GM21619 (cell line): ENCODE measurements at regions not wholly inside any gene's neighbourhood (a gene's known extent, or its start where the extent isn't known, plus 50 kb on each side); places are given as distances from the start of the nearest gene placed in this dataset.

Experiments used
- ATAC-seq: cut with Tn5 transposase; IDR thresholded peaks from one replicate; pipeline ENCODE4 v1.9.1; 2021; ENCODE audit not compliant: unreplicated experiment

- ATAC-seq = no peak
Observed at GRCh38 chr11:128269466-128269865, 317.9 kb downstream of the ETS1 start.

GRCh38 chr11:128266893-128267292, 320.5 kb downstream of the ETS1 start:
- ATAC-seq = no peak

GRCh38 chr11:128262463-128263345, 324.7 kb downstream of the ETS1 start:
- no peak for ATAC-seq

- no peak for ATAC-seq
Observed at GRCh38 chr11:128261011-128261421, 326.3 kb downstream of the ETS1 start.

GRCh38 chr11:128260398-128260797, 327.0 kb downstream of the ETS1 start:
- no peak for ATAC-seq

- ATAC-seq = no peak
Observed at GRCh38 chr11:128259816-128260215, 327.5 kb downstream of the ETS1 start.

- no peak for ATAC-seq
Observed at GRCh38 chr11:128254941-128255340, 332.4 kb downstream of the ETS1 start.

GRCh38 chr11:128251140-128251539, 336.2 kb downstream of the ETS1 start:
- no peak for ATAC-seq

GRCh38 chr11:128250482-128250881, 336.9 kb downstream of the ETS1 start:
- ATAC-seq = no peak

GRCh38 chr11:128246810-128247594, 340.4 kb downstream of the ETS1 start:
- ATAC-seq = no peak

- no peak for ATAC-seq
Observed at GRCh38 chr11:128246364-128246801, 341.0 kb downstream of the ETS1 start.

- no peak for ATAC-seq
Observed at GRCh38 chr11:128244871-128245270, 342.5 kb downstream of the ETS1 start.

GRCh38 chr11:128242451-128242850, 344.9 kb downstream of the ETS1 start:
- no peak for ATAC-seq

GRCh38 chr11:128240546-128240945, 346.8 kb downstream of the ETS1 start:
- ATAC-seq = no peak

GRCh38 chr11:128239306-128239705, 348.1 kb downstream of the ETS1 start:
- ATAC-seq = no peak

- peak; percentile 74 for ATAC-seq
Observed at GRCh38 chr11:128238521-128239265, 348.7 kb downstream of the ETS1 start.

- ATAC-seq = no peak
Observed at GRCh38 chr11:128236506-128237498, 350.6 kb downstream of the ETS1 start.

- ATAC-seq = no peak
Observed at GRCh38 chr11:128235958-128236357, 351.4 kb downstream of the ETS1 start.

GRCh38 chr11:128235426-128235825, 351.9 kb downstream of the ETS1 start:
- ATAC-seq = no peak

- no peak for ATAC-seq
Observed at GRCh38 chr11:128234143-128234542, 353.2 kb downstream of the ETS1 start.
